ENCODE measurements at regions not wholly inside any gene's neighbourhood (a gene's known extent, or its start where the extent isn't known, plus 50 kb on each side); places are given as distances from the start of the nearest gene placed in this dataset.

- TF ChIP-seq CTCF (conservative IDR thresholded peaks at IDR 0.05; ENCODE audit: low read depth, low read length), result no peak
- TF ChIP-seq EZH2 (IDR thresholded peaks at IDR 0.05; ENCODE audit: borderline replicate concordance, low read depth, low read length, poor library complexity, severe bottlenecking), result no peak
Measured at GRCh38 chr2:134783912-134784311, 54.5 kb upstream of the ACMSD start.

Measured in A673 (cell line).